ENCODE measurements at regions not wholly inside any gene's neighbourhood (a gene's known extent, or its start where the extent isn't known, plus 50 kb on each side); places are given as distances from the start of the nearest gene placed in this dataset.
A peak's percentile ranks its signal among the peaks of the same experiment; 100 is the strongest.

DNA sequence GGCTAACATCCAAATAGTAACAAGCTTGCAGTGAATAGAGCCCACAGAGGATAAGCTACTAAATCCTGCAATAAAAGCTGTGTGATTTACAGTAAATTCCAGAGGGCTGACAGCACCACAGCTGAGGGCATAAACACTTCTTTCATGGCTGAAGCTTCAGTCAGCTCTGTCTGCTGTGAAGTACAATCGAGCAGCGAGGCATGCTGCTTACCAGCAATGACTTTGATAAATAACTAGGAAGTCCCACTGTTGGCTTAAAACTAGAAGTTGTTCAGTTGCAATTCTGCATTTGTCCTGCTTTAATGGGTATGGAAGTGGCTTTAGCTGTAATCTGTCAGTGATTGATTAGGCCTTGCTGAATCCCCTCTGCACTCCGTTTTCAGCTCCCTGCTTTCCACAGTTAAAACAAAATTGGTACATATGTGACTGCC is 65.2 kb upstream of the FIGN start:
- ATAC-seq, result peak in 2 of 4 donors; percentile 37 to 68
- peak overlapping the region; percentile 0 for H3K4me3 ChIP-seq

DNA sequence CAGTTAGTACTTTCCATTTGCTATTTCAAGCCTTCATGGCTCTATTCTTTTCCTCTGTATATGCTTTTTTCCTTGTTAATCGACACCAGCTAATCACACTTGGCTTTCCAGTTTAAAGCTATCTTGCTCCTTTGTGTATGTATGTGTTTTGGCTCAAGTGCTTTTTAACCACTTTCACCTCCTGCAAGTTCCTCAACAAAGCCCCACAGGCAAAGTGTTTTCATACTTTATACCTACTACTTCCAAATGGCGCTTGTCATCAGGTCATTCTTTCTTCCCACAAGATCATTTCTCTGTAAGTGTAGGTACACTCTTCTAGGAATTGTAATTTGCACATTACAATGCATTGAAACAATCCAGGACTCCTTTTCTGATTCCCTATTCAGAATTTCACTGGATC is 64.0 kb upstream of the FIGN start:
- Histone ChIP-seq H3K27me3 (ENCODE audit: insufficient read depth in 3 of 3, low read length in 2 of 3) (no peaks in the 10 kb centered on the region), H3K9me3 (no peaks in the 10 kb centered on the region), H3K27ac (no peak overlapping the region), H3K4me1 (peaks cover 21% of the 10 kb centered on the region), H3K4me3 (no peak overlapping the region), H3K36me3 (ENCODE audit: insufficient read depth in 1 of 2, low read depth in 1 of 2) (no peaks in the 10 kb centered on the region)
- intact Hi-C loops (cut with DNase I), result no loop called here
- no peak for DNase-seq
- ATAC-seq, result no peak
- WGBS, 3 donors, result 68 to 84% (median 81%) methylated on average over 2 of the region's 2 CpGs
- TF ChIP-seq, protein P1, sequence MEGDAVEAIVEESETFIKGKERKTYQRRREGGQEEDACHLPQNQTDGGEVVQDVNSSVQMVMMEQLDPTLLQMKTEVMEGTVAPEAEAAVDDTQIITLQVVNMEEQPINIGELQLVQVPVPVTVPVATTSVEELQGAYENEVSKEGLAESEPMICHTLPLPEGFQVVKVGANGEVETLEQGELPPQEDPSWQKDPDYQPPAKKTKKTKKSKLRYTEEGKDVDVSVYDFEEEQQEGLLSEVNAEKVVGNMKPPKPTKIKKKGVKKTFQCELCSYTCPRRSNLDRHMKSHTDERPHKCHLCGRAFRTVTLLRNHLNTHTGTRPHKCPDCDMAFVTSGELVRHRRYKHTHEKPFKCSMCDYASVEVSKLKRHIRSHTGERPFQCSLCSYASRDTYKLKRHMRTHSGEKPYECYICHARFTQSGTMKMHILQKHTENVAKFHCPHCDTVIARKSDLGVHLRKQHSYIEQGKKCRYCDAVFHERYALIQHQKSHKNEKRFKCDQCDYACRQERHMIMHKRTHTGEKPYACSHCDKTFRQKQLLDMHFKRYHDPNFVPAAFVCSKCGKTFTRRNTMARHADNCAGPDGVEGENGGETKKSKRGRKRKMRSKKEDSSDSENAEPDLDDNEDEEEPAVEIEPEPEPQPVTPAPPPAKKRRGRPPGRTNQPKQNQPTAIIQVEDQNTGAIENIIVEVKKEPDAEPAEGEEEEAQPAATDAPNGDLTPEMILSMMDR (IDR thresholded peaks at IDR 0.05), result no peak

More for the DNA sequence above, 65.2 kb upstream of the FIGN start:
- Histone ChIP-seq H3K27me3 (ENCODE audit: insufficient read depth in 3 of 3, low read length in 2 of 3) (no peaks in the 10 kb centered on the region), H3K27ac (peak overlapping the region; percentile 3), H3K4me1 (peaks cover 21% of the 10 kb centered on the region), H3K9me3 (no peaks in the 10 kb centered on the region), H3K36me3 (ENCODE audit: insufficient read depth in 1 of 2, low read depth in 1 of 2) (no peaks in the 10 kb centered on the region)
- no peak for DNase-seq
- TF ChIP-seq, protein P1 (IDR thresholded peaks at IDR 0.05), result no peak
- 14 to 28% (median 21%) methylated on average over 3 of the region's 3 CpGs for WGBS, 3 donors
- intact Hi-C loops (cut with DNase I), result no loop called here

GRCh38 chr2:163794635-163795034 is 58.8 kb upstream of the FIGN start:
- no peak overlapping the region for H3K4me3 ChIP-seq

More at GRCh38 chr2:163794635-163795034, 58.8 kb upstream of the FIGN start:
- H3K9me3 ChIP-seq, result no peaks in the 10 kb centered on the region
- no peaks in the 10 kb centered on the region for H3K36me3 ChIP-seq (ENCODE audit: insufficient read depth in 1 of 2, low read depth in 1 of 2)
- intact Hi-C loops (cut with DNase I), result no loop called here
- no peak overlapping the region for H3K27ac ChIP-seq
- no peak for DNase-seq
- H3K4me1 ChIP-seq, result no peaks in the 10 kb centered on the region
- TF ChIP-seq, protein P1 (IDR thresholded peaks at IDR 0.05), result no peak
- no peaks in the 10 kb centered on the region for H3K27me3 ChIP-seq (ENCODE audit: insufficient read depth in 3 of 3, low read length in 2 of 3)
- ATAC-seq, result no peak

Measured in psoas muscle (tissue), 7 donors.